GM12878 (cell line): ENCODE measurements at regions not wholly inside any gene's neighbourhood (a gene's known extent, or its start where the extent isn't known, plus 50 kb on each side); places are given as distances from the start of the nearest gene placed in this dataset.

ENCODE experiments used
- ATAC-seq: fragments of 200-7000 bp; cut with Tn5 transposase; 3 replicates; pipeline ENCODE4 v1.9.1; 2020; ENCODE audit warnings: mild to moderate bottlenecking, moderate library complexity
- BruUV-seq: library from RNA; stranded (reverse); fragments of 400-500 nt; replicated peaks from 2 replicates; lab custom pipeline; 2021; lab: Mats Ljungman, UMichigan
- CTCF ChIA-PET: fragments of 300-600 bp; sonication (Branson Sonifier 250); formaldehyde crosslinking; extraction: SDS; loops from one replicate; lab custom pipeline; 2021; ENCODE audit warnings: inconsistent platforms; lab: Yijun Ruan, JAX
- POLR2A ChIA-PET: fragments of 350-600 bp; formaldehyde crosslinking; extraction: SDS; loops from one replicate; lab custom pipeline; 2021; ENCODE audit warnings: inconsistent platforms; lab: Charles Lee
- RAD21 ChIA-PET: fragments of 300-600 bp; sonication (Branson Sonifier 250); formaldehyde crosslinking; loops from one replicate; lab custom pipeline; 2023; ENCODE audit warnings: antibody characterized with exemption; ENCODE audit not compliant: unreplicated experiment; lab: Charles Lee
- SMC1A ChIA-PET: fragments of 300-600 bp; sonication (Branson Sonifier 250); formaldehyde crosslinking; loops from one replicate; lab custom pipeline; 2023; ENCODE audit not compliant: unreplicated experiment, uncharacterized antibody; lab: Charles Lee
- DNase-seq: peaks from one replicate; pipeline ENCODE4 v3.0.0-alpha.2; 2011; ENCODE audit warnings: low read depth, low spot score
- FAIRE-seq: peaks from 3 replicates; lab custom pipeline; 2011; peaks lifted over from hg19 to GRCh38; lab: Jason Lieb, UNC
- H2AFZ ChIP-seq: 2 replicates; pipeline ENCODE4 v1.6.0; 2011; ENCODE audit warnings: low read depth, low read length, control low read depth; ENCODE audit not compliant: control insufficient read depth
- H3K27ac ChIP-seq: 2 replicates; pipeline ENCODE4 v1.5.1; 2011; ENCODE audit warnings: control low read depth; ENCODE audit not compliant: control insufficient read depth, insufficient read depth
- H3K27me3 ChIP-seq, 2 experiments: replicated peaks in 1 of 2; 2 replicates each; pipeline versions ENCODE4 v1.6.0 to v1.6.1; 2011; ENCODE audit warnings: low read length in 1 of 2; ENCODE audit not compliant: control insufficient read depth in 2 of 2, insufficient read depth in 2 of 2
- H3K36me3 ChIP-seq, 2 experiments: 2 replicates each; pipeline ENCODE4 v1.5.1; 2011; ENCODE audit warnings: low read length in 1 of 2; ENCODE audit not compliant: control insufficient read depth in 2 of 2, insufficient read depth in 2 of 2
- H3K4me1 ChIP-seq: 2 replicates; pipeline ENCODE4 v1.6.1; 2011; ENCODE audit warnings: mild to moderate bottlenecking, low read length, moderate library complexity, mixed read lengths; ENCODE audit not compliant: control insufficient read depth, insufficient read depth
- H3K4me2 ChIP-seq: 2 replicates; pipeline ENCODE4 v1.6.0; 2011; ENCODE audit warnings: control low read depth; ENCODE audit not compliant: control insufficient read depth, insufficient read depth
- H3K4me3 ChIP-seq: fragments of 200-600 bp; sonication (generic); 2 replicates; pipeline ENCODE4 v1.5.1; 2016
- H3K79me2 ChIP-seq: 2 replicates; pipeline ENCODE4 v1.6.0; 2011; ENCODE audit warnings: low read length; ENCODE audit not compliant: control insufficient read depth, insufficient read depth
- H3K9ac ChIP-seq: 2 replicates; pipeline ENCODE4 v1.8.0; 2011; ENCODE audit warnings: low read length, control low read depth, mixed read lengths; ENCODE audit not compliant: control insufficient read depth, insufficient read depth
- H3K9me3 ChIP-seq: replicated peaks from 3 replicates; pipeline ENCODE4 v1.5.1; 2011; ENCODE audit warnings: mild to moderate bottlenecking, low read length; ENCODE audit not compliant: control insufficient read depth, insufficient read depth
- H4K20me1 ChIP-seq: 2 replicates; pipeline ENCODE4 v1.6.0; 2011; ENCODE audit not compliant: control insufficient read depth, insufficient read depth
- BCL11A ChIP-seq: IDR thresholded peaks from 2 replicates; pipeline ENCODE4 v1.6.1; 2011; ENCODE audit warnings: low read depth, low read length
- CEBPB ChIP-seq, 2 experiments: fragments of 150-350 bp in 1 of 2; IDR thresholded peaks; 2 replicates each; pipeline ENCODE4 v1.6.1; 2012 to 2014; ENCODE audit warnings: low read depth in 2 of 2, low read length in 2 of 2, borderline replicate concordance in 1 of 2, inconsistent platforms in 1 of 2
- CHD2 ChIP-seq: IDR thresholded peaks from 2 replicates; pipeline ENCODE4 v1.6.1; 2011; ENCODE audit warnings: low read depth, low read length, improper control_type of control experiment, borderline replicate concordance
- DPF2 ChIP-seq: fragments of 450-650 bp; IDR thresholded peaks from 2 replicates; pipeline ENCODE4 v1.6.1; 2017; ENCODE audit warnings: mild to moderate bottlenecking
- JUNB ChIP-seq: IDR thresholded peaks from 2 replicates; pipeline ENCODE4 v1.6.1; 2016; ENCODE audit warnings: antibody characterized with exemption, mild to moderate bottlenecking
- KDM1A ChIP-seq: fragments of 200-600 bp; sonication (generic); IDR thresholded peaks from 2 replicates; pipeline ENCODE4 v1.6.1; 2016; ENCODE audit warnings: borderline replicate concordance
- MLLT1 ChIP-seq: fragments of 450-650 bp; IDR thresholded peaks from 2 replicates; pipeline ENCODE4 v1.6.1; 2016; ENCODE audit warnings: mild to moderate bottlenecking
- MYC ChIP-seq: IDR thresholded peaks from 2 replicates; pipeline ENCODE4 v1.6.1; 2011; ENCODE audit warnings: mild to moderate bottlenecking, low read length, moderate library complexity, inconsistent platforms; ENCODE audit not compliant: insufficient read depth, insufficient replicate concordance, insufficient read length, severe bottlenecking
- NBN ChIP-seq: fragments of 450-650 bp; IDR thresholded peaks from 2 replicates; pipeline ENCODE4 v1.6.1; 2016
- NFYB ChIP-seq: IDR thresholded peaks from 2 replicates; pipeline ENCODE4 v1.6.1; 2011; ENCODE audit warnings: low read depth, mild to moderate bottlenecking, low read length, improper control_type of control experiment, moderate library complexity; ENCODE audit not compliant: insufficient read depth
- NR2C2 ChIP-seq: IDR thresholded peaks from 2 replicates; pipeline ENCODE4 v1.6.1; 2011; ENCODE audit warnings: borderline replicate concordance, low read depth; ENCODE audit not compliant: control insufficient read depth, insufficient read length
- NRF1 ChIP-seq: conservative IDR thresholded peaks from 2 replicates; pipeline ENCODE4 v1.6.1; 2011; ENCODE audit warnings: mild to moderate bottlenecking, low read depth, low read length, improper control_type of control experiment
- PML ChIP-seq: IDR thresholded peaks from 2 replicates; pipeline ENCODE4 v1.6.1; 2012; ENCODE audit warnings: low read length, inconsistent platforms
- STAT3 ChIP-seq: IDR thresholded peaks from 2 replicates; pipeline ENCODE4 v1.6.1; 2011; ENCODE audit warnings: low read depth, low read length, improper control_type of control experiment
- TAF1 ChIP-seq: IDR thresholded peaks from 2 replicates; pipeline ENCODE4 v1.6.1; 2011; ENCODE audit warnings: mild to moderate bottlenecking, low read depth, low read length, borderline replicate concordance
- YBX1 ChIP-seq: fragments of 450-650 bp; IDR thresholded peaks from 2 replicates; pipeline ENCODE4 v1.6.1; 2016; ENCODE audit warnings: antibody characterized with exemption
- WGBS: methylation state at CpG from one replicate; pipeline ENCODE4 v1.1.6; 2016; ENCODE audit warnings: low lambda C conversion rate; ENCODE audit not compliant: insufficient replicate concordance, insufficient coverage; ENCODE audit errors: missing lambda C conversion rate; 5-methylcytosine and 5-hydroxymethylcytosine counted together
- in situ Hi-C: fragments of 300-500 bp; cut with MboI; formaldehyde crosslinking; loops from 9 replicates; pipeline ENCODE4 v1.14.3; 2018; ENCODE audit warnings: mixed read lengths
- intact Hi-C: fragments of 100-400 bp; cut with micrococcal nuclease; formaldehyde crosslinking; loops from one replicate; pipeline ENCODE4 v1.14.2; 2022; ENCODE audit not compliant: unreplicated experiment
- TF ChIP-seq, protein P1 (sequence below): IDR thresholded peaks from 2 replicates; pipeline ENCODE4 v1.6.1; 2011; ENCODE audit warnings: borderline replicate concordance, low read depth, mild to moderate bottlenecking, moderate library complexity, low read length; ENCODE audit not compliant: insufficient read depth, poor library complexity, severe bottlenecking
- TF ChIP-seq, protein P2 (sequence below): fragments of 450-650 bp; IDR thresholded peaks from 2 replicates; pipeline ENCODE4 v1.6.1; 2017; ENCODE audit warnings: mild to moderate bottlenecking, moderate library complexity

GRCh38 chr5:143638654-143639053 is 173.3 kb upstream of the HMHB1 start:
- WGBS: 96% methylated on average over 4 of the region's 4 CpGs
- H3K9ac ChIP-seq: no peak overlapping the region
- CTCF ChIA-PET: no interaction called here
- FAIRE-seq: no peak
- in situ Hi-C loops (no loop called here), intact Hi-C loops (no loop called here)
- H3K27ac ChIP-seq: no peak overlapping the region
- no peak for TF ChIP-seq STAT3
- no peak for TF ChIP-seq MLLT1
- no peak for TF ChIP-seq PML
- no peak for TF ChIP-seq NRF1
- no peak for TF ChIP-seq KDM1A
- TF ChIP-seq, protein P1, sequence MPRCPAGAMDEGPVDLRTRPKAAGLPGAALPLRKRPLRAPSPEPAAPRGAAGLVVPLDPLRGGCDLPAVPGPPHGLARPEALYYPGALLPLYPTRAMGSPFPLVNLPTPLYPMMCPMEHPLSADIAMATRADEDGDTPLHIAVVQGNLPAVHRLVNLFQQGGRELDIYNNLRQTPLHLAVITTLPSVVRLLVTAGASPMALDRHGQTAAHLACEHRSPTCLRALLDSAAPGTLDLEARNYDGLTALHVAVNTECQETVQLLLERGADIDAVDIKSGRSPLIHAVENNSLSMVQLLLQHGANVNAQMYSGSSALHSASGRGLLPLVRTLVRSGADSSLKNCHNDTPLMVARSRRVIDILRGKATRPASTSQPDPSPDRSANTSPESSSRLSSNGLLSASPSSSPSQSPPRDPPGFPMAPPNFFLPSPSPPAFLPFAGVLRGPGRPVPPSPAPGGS: no peak
- TF ChIP-seq TAF1: no peak
- no peak for TF ChIP-seq DPF2
- TF ChIP-seq, protein P2, sequence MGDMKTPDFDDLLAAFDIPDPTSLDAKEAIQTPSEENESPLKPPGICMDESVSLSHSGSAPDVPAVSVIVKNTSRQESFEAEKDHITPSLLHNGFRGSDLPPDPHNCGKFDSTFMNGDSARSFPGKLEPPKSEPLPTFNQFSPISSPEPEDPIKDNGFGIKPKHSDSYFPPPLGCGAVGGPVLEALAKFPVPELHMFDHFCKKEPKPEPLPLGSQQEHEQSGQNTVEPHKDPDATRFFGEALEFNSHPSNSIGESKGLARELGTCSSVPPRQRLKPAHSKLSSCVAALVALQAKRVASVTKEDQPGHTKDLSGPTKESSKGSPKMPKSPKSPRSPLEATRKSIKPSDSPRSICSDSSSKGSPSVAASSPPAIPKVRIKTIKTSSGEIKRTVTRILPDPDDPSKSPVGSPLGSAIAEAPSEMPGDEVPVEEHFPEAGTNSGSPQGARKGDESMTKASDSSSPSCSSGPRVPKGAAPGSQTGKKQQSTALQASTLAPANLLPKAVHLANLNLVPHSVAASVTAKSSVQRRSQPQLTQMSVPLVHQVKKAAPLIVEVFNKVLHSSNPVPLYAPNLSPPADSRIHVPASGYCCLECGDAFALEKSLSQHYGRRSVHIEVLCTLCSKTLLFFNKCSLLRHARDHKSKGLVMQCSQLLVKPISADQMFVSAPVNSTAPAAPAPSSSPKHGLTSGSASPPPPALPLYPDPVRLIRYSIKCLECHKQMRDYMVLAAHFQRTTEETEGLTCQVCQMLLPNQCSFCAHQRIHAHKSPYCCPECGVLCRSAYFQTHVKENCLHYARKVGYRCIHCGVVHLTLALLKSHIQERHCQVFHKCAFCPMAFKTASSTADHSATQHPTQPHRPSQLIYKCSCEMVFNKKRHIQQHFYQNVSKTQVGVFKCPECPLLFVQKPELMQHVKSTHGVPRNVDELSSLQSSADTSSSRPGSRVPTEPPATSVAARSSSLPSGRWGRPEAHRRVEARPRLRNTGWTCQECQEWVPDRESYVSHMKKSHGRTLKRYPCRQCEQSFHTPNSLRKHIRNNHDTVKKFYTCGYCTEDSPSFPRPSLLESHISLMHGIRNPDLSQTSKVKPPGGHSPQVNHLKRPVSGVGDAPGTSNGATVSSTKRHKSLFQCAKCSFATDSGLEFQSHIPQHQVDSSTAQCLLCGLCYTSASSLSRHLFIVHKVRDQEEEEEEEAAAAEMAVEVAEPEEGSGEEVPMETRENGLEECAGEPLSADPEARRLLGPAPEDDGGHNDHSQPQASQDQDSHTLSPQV: no peak
- no peak for TF ChIP-seq CEBPB (IDR thresholded peaks at IDR 0.05; ENCODE audit: borderline replicate concordance in 1 of 2, low read depth in 2 of 2, low read length in 2 of 2)
- TF ChIP-seq YBX1: no peak
- no peak for TF ChIP-seq NBN
- TF ChIP-seq MYC: no peak
- no peak for TF ChIP-seq CHD2
- no peak for TF ChIP-seq BCL11A
- no peak for TF ChIP-seq NFYB
- TF ChIP-seq JUNB: no peak
- no peak for TF ChIP-seq NR2C2
- no peaks in the 10 kb centered on the region for H3K79me2 ChIP-seq
- peaks cover 20% of the 10 kb centered on the region; the same call in 1 of the 2 replicates for H3K4me1 ChIP-seq
- H4K20me1 ChIP-seq: no peaks in the 10 kb centered on the region
- H3K9me3 ChIP-seq: no peaks in the 10 kb centered on the region
- ATAC-seq: no peak
- no peaks in the 10 kb centered on the region for H3K36me3 ChIP-seq
- RAD21 ChIA-PET: no interaction called here
- POLR2A ChIA-PET: no interaction called here
- H3K27me3 ChIP-seq: no peaks in the 10 kb centered on the region
- H2AFZ ChIP-seq: no peak overlapping the region
- H3K4me2 ChIP-seq: no peak overlapping the region
- no peak for DNase-seq
- SMC1A ChIA-PET: interaction anchor here (0.9 to 1.1 kb wide), 3 partner anchors 24 to 205 kb away, joined by 3 to 4 read pairs (median 3); no protein-coding TSS in a partner anchor
- no TSS peak for BruUV-seq
- no peak overlapping the region for H3K4me3 ChIP-seq
